ENCODE measurements at regions not wholly inside any gene's neighbourhood (a gene's known extent, or its start where the extent isn't known, plus 50 kb on each side); places are given as distances from the start of the nearest gene placed in this dataset.

DNA sequence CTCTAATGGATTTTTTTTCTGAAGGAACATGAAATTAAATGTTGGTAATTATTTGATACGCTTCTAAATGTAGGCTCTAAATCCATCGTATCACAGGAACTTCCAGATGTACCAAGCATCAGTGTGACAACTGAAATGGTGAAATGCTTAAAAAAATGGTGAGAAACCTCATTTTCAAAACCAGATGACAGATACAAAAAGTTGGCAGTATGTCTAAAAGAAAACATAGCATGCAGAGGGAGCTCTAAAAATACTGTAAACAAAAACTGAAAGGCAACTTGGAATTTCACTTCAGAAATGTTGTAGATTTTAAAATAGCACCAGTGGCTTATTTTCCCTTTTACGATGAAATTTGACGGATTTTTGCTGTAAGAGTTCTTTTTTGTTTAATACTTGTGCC lies 1043.6 kb upstream of the WWC1 start (continued):
- TF ChIP-seq, protein P1, sequence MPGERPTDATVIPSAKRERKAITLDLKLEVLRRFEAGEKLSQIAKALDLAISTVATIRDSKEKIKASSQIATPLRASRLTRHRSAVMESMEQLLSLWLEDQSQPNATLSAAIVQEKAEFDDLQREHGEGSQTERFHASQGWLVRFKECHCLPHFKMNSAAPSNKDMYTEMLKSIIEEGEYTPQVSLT (CRISPR knock-in tag; IDR thresholded peaks at IDR 0.05; ENCODE audit: borderline replicate concordance, low read depth) = no peak
- TF ChIP-seq, protein P2, sequence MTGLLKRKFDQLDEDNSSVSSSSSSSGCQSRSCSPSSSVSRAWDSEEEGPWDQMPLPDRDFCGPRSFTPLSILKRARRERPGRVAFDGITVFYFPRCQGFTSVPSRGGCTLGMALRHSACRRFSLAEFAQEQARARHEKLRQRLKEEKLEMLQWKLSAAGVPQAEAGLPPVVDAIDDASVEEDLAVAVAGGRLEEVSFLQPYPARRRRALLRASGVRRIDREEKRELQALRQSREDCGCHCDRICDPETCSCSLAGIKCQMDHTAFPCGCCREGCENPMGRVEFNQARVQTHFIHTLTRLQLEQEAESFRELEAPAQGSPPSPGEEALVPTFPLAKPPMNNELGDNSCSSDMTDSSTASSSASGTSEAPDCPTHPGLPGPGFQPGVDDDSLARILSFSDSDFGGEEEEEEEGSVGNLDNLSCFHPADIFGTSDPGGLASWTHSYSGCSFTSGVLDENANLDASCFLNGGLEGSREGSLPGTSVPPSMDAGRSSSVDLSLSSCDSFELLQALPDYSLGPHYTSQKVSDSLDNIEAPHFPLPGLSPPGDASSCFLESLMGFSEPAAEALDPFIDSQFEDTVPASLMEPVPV (CRISPR knock-in tag; IDR thresholded peaks at IDR 0.05) = no peak
- TF ChIP-seq HNF4G (IDR thresholded peaks at IDR 0.05; ENCODE audit: borderline replicate concordance, low read depth, low read length) (no peak), HNF4G (CRISPR knock-in tag; IDR thresholded peaks at IDR 0.05; ENCODE audit: borderline replicate concordance, low read depth) (no peak)

DNA sequence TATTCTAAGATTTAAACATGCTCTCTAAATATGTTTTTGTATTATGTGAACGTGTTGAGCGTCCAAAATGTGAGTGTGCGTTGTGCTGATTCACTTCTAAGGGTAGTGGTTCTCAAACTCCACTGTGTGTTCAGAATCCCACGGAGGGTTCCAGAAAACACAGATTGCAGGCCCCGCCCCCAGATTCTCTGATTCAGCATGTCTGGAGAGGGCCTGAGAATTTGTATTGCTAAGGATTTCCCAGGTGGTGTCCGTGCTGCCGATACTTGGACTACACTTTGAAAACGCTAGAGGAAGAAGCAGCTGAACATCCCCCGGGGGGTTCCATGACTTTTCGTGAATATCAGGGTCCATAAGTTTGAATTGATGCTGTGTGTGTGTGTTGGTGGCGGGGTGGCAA lies 1043.2 kb upstream of the WWC1 start:
- DNase-seq (ENCODE audit: low spot score) (no peak), ATAC-seq (no peak), FAIRE-seq (no peak)
- no peaks in the 10 kb centered on the region for H3K79me2 ChIP-seq (ENCODE audit: insufficient read depth, low read length)
- WGBS (ENCODE audit: low lambda C conversion rate) = 33% methylated on average over 11 of the region's 11 CpGs
- no peak overlapping the region for H3K4me2 ChIP-seq (ENCODE audit: low read depth, low read length)
- H3K27me3 ChIP-seq (ENCODE audit: control insufficient read depth in 1 of 2, insufficient read depth in 2 of 2, low read length in 2 of 2) = no peaks in the 10 kb centered on the region
- no peak overlapping the region for H3K27ac ChIP-seq (ENCODE audit: extremely low read length, insufficient read depth, low read length)
- H3K9me3 ChIP-seq (ENCODE audit: low read length) = no peaks in the 10 kb centered on the region
- BruUV-seq (replicated peaks) = no TSS peak
- no peaks in the 10 kb centered on the region for H3K4me1 ChIP-seq (ENCODE audit: insufficient read depth, low read length)
- ChIA-PET CTCF (ENCODE audit: low intra/inter-chr PET ratio, low total read pairs) (no interaction called here), POLR2A (no interaction called here)
- H2AFZ ChIP-seq (ENCODE audit: low read length) = no peak overlapping the region
- in situ Hi-C loops (cut with HindIII; ENCODE audit: extremely low pct_ligation_motif_present, low pct_unique_long_range_greater_than_20kb) = no loop called here
- no peak overlapping the region for H3K4me3 ChIP-seq (replicated peaks in 1 of 3; ENCODE audit: insufficient read depth in 1 of 3, low read depth in 2 of 3, low read length in 3 of 3)
- no peaks in the 10 kb centered on the region for H3K36me3 ChIP-seq (replicated peaks in 1 of 2; ENCODE audit: control insufficient read depth in 1 of 2, insufficient read depth in 2 of 2, low read length in 2 of 2)
- intact Hi-C loops (cut with micrococcal nuclease; ENCODE audit: unreplicated experiment) = no loop called here
- TF ChIP-seq TEF (CRISPR knock-in tag; IDR thresholded peaks at IDR 0.05) (no peak), ZBTB34 (CRISPR knock-in tag; IDR thresholded peaks at IDR 0.05) (no peak), SMAD3 (CRISPR knock-in tag; IDR thresholded peaks at IDR 0.05) (no peak), ZNF282 (IDR thresholded peaks at IDR 0.05; ENCODE audit: partially characterized antibody) (no peak), MAZ (IDR thresholded peaks at IDR 0.05; ENCODE audit: borderline replicate concordance, low read depth, low read length) (no peak), MAZ (CRISPR knock-in tag; IDR thresholded peaks at IDR 0.05; ENCODE audit: low read depth) (no peak), ZNF780A (CRISPR knock-in tag; IDR thresholded peaks at IDR 0.05) (no peak), TFDP2 (CRISPR knock-in tag; IDR thresholded peaks at IDR 0.05) (no peak), ZNF781 (CRISPR knock-in tag; IDR thresholded peaks at IDR 0.05; ENCODE audit: borderline replicate concordance, not compliant biosample characterization) (no peak), CENPT (CRISPR knock-in tag; IDR thresholded peaks at IDR 0.05; ENCODE audit: low read depth) (no peak)
- TF ChIP-seq, protein P3, sequence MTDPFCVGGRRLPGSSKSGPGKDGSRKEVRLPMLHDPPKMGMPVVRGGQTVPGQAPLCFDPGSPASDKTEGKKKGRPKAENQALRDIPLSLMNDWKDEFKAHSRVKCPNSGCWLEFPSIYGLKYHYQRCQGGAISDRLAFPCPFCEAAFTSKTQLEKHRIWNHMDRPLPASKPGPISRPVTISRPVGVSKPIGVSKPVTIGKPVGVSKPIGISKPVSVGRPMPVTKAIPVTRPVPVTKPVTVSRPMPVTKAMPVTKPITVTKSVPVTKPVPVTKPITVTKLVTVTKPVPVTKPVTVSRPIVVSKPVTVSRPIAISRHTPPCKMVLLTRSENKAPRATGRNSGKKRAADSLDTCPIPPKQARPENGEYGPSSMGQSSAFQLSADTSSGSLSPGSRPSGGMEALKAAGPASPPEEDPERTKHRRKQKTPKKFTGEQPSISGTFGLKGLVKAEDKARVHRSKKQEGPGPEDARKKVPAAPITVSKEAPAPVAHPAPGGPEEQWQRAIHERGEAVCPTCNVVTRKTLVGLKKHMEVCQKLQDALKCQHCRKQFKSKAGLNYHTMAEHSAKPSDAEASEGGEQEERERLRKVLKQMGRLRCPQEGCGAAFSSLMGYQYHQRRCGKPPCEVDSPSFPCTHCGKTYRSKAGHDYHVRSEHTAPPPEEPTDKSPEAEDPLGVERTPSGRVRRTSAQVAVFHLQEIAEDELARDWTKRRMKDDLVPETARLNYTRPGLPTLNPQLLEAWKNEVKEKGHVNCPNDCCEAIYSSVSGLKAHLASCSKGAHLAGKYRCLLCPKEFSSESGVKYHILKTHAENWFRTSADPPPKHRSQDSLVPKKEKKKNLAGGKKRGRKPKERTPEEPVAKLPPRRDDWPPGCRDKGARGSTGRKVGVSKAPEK (CRISPR knock-in tag; IDR thresholded peaks at IDR 0.05; ENCODE audit: borderline replicate concordance) = no peak
- no peak overlapping the region for H3K9ac ChIP-seq (ENCODE audit: insufficient read depth, low read depth, low read length)
- H4K20me1 ChIP-seq (ENCODE audit: insufficient read depth, low read length) = no peaks in the 10 kb centered on the region
